ENCODE measurements at regions not wholly inside any gene's neighbourhood (a gene's known extent, or its start where the extent isn't known, plus 50 kb on each side); places are given as distances from the start of the nearest gene placed in this dataset.

GRCh38 chr9:88835772-88836171 is 155.5 kb upstream of the S1PR3 start:
- TF ChIP-seq CTCF (IDR thresholded peaks at IDR 0.05; ENCODE audit: extremely low read depth in 1 of 2, insufficient read depth in 1 of 2, low read depth in 1 of 2, low read length in 2 of 2) (no peak), POLR2A (IDR thresholded peaks at IDR 0.05; ENCODE audit: low read depth, low read length) (no peak), EZH2 (IDR thresholded peaks at IDR 0.05; ENCODE audit: borderline replicate concordance, low read depth, low read length, severe bottlenecking) (no peak), JUN (IDR thresholded peaks at IDR 0.05; ENCODE audit: borderline replicate concordance, insufficient read depth, insufficient read length, low read depth) (no peak), POLR2AphosphoS5 (IDR thresholded peaks at IDR 0.05; ENCODE audit: insufficient read depth, low read depth, low read length) (no peak), MAX (IDR thresholded peaks at IDR 0.05; ENCODE audit: insufficient read depth, insufficient read length) (no peak)

Data from endothelial cell of umbilical vein (primary cell).